SJSA1 (cell line): ENCODE measurements at regions not wholly inside any gene's neighbourhood (a gene's known extent, or its start where the extent isn't known, plus 50 kb on each side); places are given as distances from the start of the nearest gene placed in this dataset.

Experiments
- DNase-seq, 2 experiments: peaks; one replicate each; pipeline ENCODE4 v3.0.0-alpha.2; 2015 to 2020; ENCODE audit warnings: low spot score in 2 of 2, low read depth in 1 of 2
- H3K27ac ChIP-seq: fragments of 250-450 bp; sonication (Bioruptor Pico); 2 replicates; pipeline ENCODE4 v1.5.1; 2020; ENCODE audit warnings: mild to moderate bottlenecking, moderate library complexity
- H3K27me3 ChIP-seq: fragments of 250-450 bp; sonication (Bioruptor Pico); replicated peaks from 2 replicates; pipeline ENCODE4 v1.5.1; 2020; ENCODE audit warnings: mild to moderate bottlenecking, moderate library complexity
- H3K36me3 ChIP-seq: fragments of 250-450 bp; sonication (Bioruptor Pico); 2 replicates; pipeline ENCODE4 v1.5.1; 2020; ENCODE audit warnings: mild to moderate bottlenecking
- H3K4me1 ChIP-seq: fragments of 250-450 bp; sonication (Bioruptor Pico); replicated peaks from 2 replicates; pipeline ENCODE4 v1.6.1; 2021; ENCODE audit warnings: mild to moderate bottlenecking
- H3K4me3 ChIP-seq: fragments of 250-450 bp; sonication (Bioruptor Pico); 2 replicates; pipeline ENCODE4 v1.5.1; 2020; ENCODE audit warnings: mild to moderate bottlenecking
- H3K9me3 ChIP-seq: fragments of 250-450 bp; sonication (Bioruptor Pico); replicated peaks from 2 replicates; pipeline ENCODE4 v1.5.1; 2020; ENCODE audit warnings: mild to moderate bottlenecking

- Histone ChIP-seq H3K27ac (peak overlapping the region; percentile 66; the same call in 1 of the 2 replicates), H3K4me1 (peaks cover 20% of the 10 kb centered on the region), H3K27me3 (no peaks in the 10 kb centered on the region), H3K4me3 (no peak overlapping the region), H3K9me3 (no peaks in the 10 kb centered on the region), H3K36me3 (no peaks in the 10 kb centered on the region)
- DNase-seq: no peak
Measured at GRCh38 chr3:194246709-194247349, 104.3 kb downstream of the CPN2 start.

DNA sequence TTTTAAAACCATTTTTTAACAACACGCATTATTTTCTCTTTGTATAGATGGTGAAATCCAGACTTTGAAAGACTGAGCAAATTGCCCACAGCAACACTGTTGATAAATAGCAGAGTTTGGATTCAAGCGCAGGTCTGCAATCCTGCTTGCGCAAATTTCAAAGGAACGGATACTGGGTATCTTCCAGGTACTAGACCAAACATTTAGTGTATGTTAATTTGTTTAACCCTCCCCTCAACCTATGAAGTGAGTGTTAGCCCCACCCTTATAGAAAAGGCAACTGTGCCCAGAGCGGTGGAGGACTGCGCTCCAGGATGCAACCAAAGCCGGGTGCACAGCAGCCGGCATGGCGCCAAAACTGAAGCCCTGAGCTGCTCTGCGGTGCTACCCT is 103.8 kb downstream of the CPN2 start:
- peaks cover 20% of the 10 kb centered on the region for H3K4me1 ChIP-seq
- H3K4me3 ChIP-seq: no peak overlapping the region
- no peak overlapping the region for H3K27ac ChIP-seq
- no peaks in the 10 kb centered on the region for H3K27me3 ChIP-seq
- H3K9me3 ChIP-seq: no peaks in the 10 kb centered on the region
- DNase-seq: no peak
- H3K36me3 ChIP-seq: no peaks in the 10 kb centered on the region

DNA sequence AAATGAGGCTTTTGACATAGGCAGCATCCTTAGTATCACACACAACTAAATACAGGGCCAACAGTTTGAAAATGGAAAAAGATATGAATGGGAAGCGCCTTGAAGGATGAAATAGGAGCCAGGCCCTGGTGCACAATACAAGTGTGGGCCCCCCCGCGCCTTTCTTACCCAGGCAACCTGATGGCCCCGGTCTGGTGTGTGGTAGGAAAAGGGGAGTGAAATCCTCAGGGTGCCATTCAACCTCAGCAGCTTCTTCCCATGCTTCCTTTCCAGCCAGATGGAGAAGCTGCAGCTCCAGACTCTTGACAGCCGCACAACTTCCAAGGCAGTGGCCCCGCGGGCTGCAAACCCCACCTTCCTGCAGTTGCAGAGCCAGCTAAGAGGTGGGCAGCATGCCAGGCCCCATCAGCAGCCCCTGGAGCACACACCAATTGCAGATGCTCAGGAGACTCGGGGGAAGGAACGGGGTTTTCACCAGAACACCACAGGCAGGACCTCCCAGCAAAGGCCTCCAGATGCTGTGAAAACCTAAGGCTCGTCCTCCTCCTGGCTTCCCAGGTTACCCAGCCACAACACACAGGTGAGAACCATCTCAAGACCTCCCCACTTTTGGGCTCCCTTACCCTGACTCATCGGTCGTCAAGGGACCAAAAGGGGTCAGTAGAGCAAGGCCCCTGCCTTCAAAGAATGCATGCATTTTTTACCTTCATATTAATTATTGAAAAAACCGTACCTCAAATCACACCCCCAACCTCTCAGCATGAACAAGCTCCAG is 101.6 kb downstream of the CPN2 start:
- Histone ChIP-seq H3K27me3 (no peaks in the 10 kb centered on the region), H3K4me1 (peaks cover 20% of the 10 kb centered on the region), H3K4me3 (no peak overlapping the region), H3K36me3 (no peaks in the 10 kb centered on the region), H3K27ac (no peak overlapping the region), H3K9me3 (no peaks in the 10 kb centered on the region)
- DNase-seq: no peak

DNA sequence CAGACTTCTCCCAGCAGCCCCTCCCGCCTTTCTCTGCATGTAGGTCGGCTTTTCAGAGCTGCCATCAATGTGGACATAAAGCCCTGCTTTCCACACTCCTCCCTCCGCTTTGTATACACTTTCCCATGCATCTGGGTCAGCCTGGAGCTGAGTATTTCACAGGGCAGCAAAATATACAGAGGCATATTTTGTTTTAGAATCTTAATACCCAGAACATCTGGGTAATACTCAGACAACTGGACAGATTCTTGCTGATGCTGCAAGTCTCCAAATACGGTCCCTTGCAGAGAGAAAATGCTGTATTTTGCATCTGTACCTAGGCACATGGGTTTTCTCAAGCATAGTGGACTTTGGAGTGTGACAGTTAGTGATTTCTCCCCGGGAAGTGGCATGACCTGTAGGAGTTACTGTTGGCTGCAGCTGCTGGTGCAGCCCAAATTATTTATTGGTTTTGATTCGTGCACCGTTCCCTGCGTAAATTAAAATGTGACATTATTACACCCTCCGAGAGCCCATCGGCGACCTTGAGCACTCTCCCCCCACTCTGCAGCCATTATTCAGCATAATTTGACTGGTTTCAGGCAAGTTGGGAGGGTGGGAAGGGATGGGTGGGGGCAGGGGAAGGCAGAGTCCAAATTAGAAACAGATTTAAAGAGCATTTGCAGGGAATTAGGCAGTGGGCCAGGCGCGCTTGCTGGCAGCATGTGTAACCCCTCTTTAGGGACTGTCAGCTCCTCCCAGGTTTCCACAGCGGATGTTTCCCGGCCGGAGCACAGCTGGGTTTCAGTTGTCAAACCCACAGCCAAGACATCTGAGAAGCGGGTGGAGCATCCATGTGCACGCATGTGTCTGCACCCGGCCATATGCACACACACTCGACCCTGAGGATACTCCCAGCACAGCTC is 100.8 kb downstream of the CPN2 start:
- Histone ChIP-seq H3K4me1 (peaks cover 20% of the 10 kb centered on the region), H3K4me3 (no peak overlapping the region), H3K36me3 (no peaks in the 10 kb centered on the region), H3K9me3 (no peaks in the 10 kb centered on the region), H3K27ac (no peak overlapping the region), H3K27me3 (no peaks in the 10 kb centered on the region)
- no peak for DNase-seq

DNA sequence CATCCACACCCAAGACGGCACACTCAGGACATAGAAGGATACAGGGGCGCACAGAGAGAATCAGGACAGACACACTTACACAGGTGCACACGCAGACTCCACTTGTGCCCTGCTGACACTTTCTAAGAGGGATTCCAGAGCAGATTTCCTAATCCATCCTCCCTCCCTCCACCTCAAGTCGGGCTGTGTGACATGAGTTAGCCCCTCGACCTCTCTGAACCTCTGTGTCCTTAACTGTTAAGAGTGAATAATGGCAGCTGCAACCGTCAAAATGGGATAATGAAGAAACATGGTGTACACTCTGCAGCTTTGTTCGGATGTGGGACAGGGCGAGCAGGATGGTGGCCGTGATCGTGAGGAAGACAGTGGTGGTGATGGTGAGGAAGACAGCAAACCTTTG is 100.1 kb downstream of the CPN2 start:
- Histone ChIP-seq H3K4me3 (no peak overlapping the region), H3K27me3 (no peaks in the 10 kb centered on the region), H3K4me1 (peaks cover 14% of the 10 kb centered on the region), H3K36me3 (no peaks in the 10 kb centered on the region), H3K27ac (no peak overlapping the region), H3K9me3 (no peaks in the 10 kb centered on the region)
- DNase-seq: no peak

GRCh38 chr3:194251461-194251860 is 99.7 kb downstream of the CPN2 start:
- Histone ChIP-seq H3K9me3 (no peaks in the 10 kb centered on the region), H3K27me3 (no peaks in the 10 kb centered on the region), H3K4me1 (peaks cover 9% of the 10 kb centered on the region), H3K27ac (no peak overlapping the region), H3K4me3 (no peak overlapping the region), H3K36me3 (no peaks in the 10 kb centered on the region)
- no peak for DNase-seq

GRCh38 chr3:194251891-194252560 is 99.1 kb downstream of the CPN2 start:
- Histone ChIP-seq H3K4me1 (peaks cover 4% of the 10 kb centered on the region), H3K27me3 (no peaks in the 10 kb centered on the region), H3K4me3 (no peak overlapping the region), H3K36me3 (no peaks in the 10 kb centered on the region), H3K9me3 (no peaks in the 10 kb centered on the region), H3K27ac (no peak overlapping the region)
- no peak for DNase-seq

GRCh38 chr3:194253270-194253669 is 97.9 kb downstream of the CPN2 start:
- H3K4me3 ChIP-seq: no peak overlapping the region
- no peak overlapping the region for H3K27ac ChIP-seq

DNA sequence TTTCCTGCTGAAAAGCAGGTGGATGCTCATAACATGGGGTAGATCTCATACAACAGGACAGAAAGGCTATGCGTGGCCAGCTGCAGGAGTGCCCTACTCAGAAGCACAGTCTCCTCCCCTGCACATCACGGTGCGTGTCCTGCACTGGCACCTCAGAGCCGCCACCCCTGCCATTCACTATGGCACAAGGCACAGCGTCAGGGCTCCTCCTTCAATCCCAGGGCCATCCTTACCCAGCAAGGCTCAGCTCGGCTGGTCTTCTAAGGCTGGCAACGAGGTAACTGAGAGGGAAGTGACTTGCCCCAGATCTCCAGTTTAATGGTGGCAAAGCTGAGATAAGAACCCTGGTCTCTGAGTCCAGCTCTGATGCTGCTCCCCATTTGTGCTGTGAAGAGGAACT is 97.1 kb downstream of the CPN2 start:
- no peaks in the 10 kb centered on the region for H3K9me3 ChIP-seq
- no peaks in the 10 kb centered on the region for H3K27me3 ChIP-seq
- H3K27ac ChIP-seq: no peak overlapping the region
- no peak for DNase-seq
- no peaks in the 10 kb centered on the region for H3K36me3 ChIP-seq
- H3K4me1 ChIP-seq: no peaks in the 10 kb centered on the region
- no peak overlapping the region for H3K4me3 ChIP-seq

More at GRCh38 chr3:194253270-194253669, 97.9 kb downstream of the CPN2 start:
- H3K9me3 ChIP-seq: no peaks in the 10 kb centered on the region
- DNase-seq: no peak
- no peaks in the 10 kb centered on the region for H3K4me1 ChIP-seq
- H3K27me3 ChIP-seq: no peaks in the 10 kb centered on the region
- H3K36me3 ChIP-seq: no peaks in the 10 kb centered on the region

- Histone ChIP-seq H3K4me1 (no peaks in the 10 kb centered on the region), H3K27ac (no peak overlapping the region), H3K36me3 (no peaks in the 10 kb centered on the region), H3K9me3 (no peaks in the 10 kb centered on the region), H3K4me3 (no peak overlapping the region), H3K27me3 (no peaks in the 10 kb centered on the region)
- no peak for DNase-seq
Measured at GRCh38 chr3:194255252-194256039, 95.7 kb downstream of the CPN2 start.

DNA sequence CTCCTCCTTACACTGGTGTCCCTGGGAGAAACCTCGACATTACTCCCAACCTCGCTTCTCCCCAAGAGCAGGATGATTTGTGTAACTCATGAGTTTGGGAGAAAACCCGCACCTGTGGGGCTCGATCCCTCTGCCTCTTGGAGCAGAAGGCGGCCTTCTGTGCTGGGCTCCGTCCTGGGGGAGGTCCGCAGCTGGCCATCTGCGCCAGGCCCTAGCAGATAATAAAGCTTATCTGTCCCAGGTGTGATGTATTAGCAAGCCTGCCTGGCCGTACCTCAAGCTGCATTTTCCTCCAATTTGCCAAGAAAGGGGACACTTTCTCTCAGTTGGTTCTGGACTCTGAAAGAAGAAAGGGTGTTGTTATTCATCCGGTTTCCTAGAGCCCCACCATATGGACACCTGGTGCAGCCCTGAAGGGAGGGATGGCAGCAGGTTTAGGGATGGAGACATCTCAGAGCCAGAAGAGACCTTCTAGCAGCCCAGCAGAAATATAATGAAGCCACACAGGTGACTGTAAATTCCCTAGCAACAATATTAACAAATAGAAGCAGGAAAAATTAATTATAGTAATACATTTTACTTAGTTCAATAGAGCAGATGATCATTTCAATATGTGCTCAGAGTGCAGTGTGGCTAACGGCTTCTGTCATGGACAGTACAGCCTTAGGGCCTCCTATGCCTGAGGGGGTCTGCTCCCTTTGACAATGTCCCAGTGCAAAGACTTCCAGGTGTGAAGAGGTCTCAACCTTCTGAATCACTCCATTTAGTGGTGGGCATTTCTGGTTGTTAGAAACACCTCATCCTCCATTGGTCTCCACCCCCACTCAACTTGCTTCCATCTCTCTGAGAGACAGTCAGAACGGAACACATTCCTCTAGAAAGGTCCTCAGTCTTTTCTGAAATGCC is 94.8 kb downstream of the CPN2 start:
- Histone ChIP-seq H3K27ac (no peak overlapping the region), H3K27me3 (no peaks in the 10 kb centered on the region)

GRCh38 chr3:194257151-194257621 is 93.9 kb downstream of the CPN2 start:
- H3K4me1 ChIP-seq: no peaks in the 10 kb centered on the region
- H3K27ac ChIP-seq: no peak overlapping the region
- no peaks in the 10 kb centered on the region for H3K27me3 ChIP-seq
- no peak overlapping the region for H3K4me3 ChIP-seq
- H3K9me3 ChIP-seq: no peaks in the 10 kb centered on the region
- no peak for DNase-seq
- no peaks in the 10 kb centered on the region for H3K36me3 ChIP-seq

More for the DNA sequence above, 94.8 kb downstream of the CPN2 start:
- Histone ChIP-seq H3K36me3 (no peaks in the 10 kb centered on the region), H3K4me3 (no peak overlapping the region), H3K9me3 (no peaks in the 10 kb centered on the region), H3K4me1 (no peaks in the 10 kb centered on the region)
- no peak for DNase-seq
